ENCODE measurements at regions not wholly inside any gene's neighbourhood (a gene's known extent, or its start where the extent isn't known, plus 50 kb on each side); places are given as distances from the start of the nearest gene placed in this dataset.

GRCh38 chr18:75652528-75652927 lies 225.0 kb upstream of the SMIM21 start:
- no peak for TF ChIP-seq PKNOX1 (IDR thresholded peaks at IDR 0.05)
- no peak for TF ChIP-seq SUZ12 (IDR thresholded peaks at IDR 0.05)
- no peak for TF ChIP-seq FOXA1 (IDR thresholded peaks at IDR 0.05)
- TF ChIP-seq CTBP1 (IDR thresholded peaks at IDR 0.05; ENCODE audit: borderline replicate concordance) = no peak
- TF ChIP-seq FOXM1 (IDR thresholded peaks at IDR 0.05; ENCODE audit: borderline replicate concordance) = no peak
- TF ChIP-seq BHLHE40 (IDR thresholded peaks at IDR 0.05; ENCODE audit: borderline replicate concordance) = no peak
- TF ChIP-seq ARNT (IDR thresholded peaks at IDR 0.05) = no peak
- no peak for TF ChIP-seq FOXK2 (IDR thresholded peaks at IDR 0.05)
- TF ChIP-seq NFRKB (IDR thresholded peaks at IDR 0.05) = no peak
